ENCODE measurements at regions not wholly inside any gene's neighbourhood (a gene's known extent, or its start where the extent isn't known, plus 50 kb on each side); places are given as distances from the start of the nearest gene placed in this dataset.

DNA sequence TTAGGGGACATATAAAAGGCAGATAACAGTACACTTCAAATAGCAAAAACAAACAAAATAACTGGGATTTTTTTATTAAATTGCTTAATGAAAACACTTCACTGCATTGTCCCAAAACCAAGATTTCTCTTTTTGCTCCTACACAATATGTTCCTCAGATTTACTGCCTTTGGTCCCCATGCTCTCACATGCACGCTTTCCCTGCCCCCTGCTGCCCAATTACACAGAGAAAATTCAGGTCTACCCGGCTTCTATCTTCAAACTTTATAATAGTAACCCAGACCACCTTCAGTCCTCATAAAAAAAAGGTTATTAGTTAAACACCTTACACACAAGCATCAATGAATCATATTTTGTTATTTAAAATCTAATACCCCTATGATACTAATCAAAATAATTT, 673.8 kb upstream of the HS3ST5 start:
- H3K4me2 ChIP-seq (ENCODE audit: control insufficient read depth, insufficient read depth) = no peak overlapping the region
- no peak for DNase-seq (ENCODE audit: low read depth, low spot score)
- no peak overlapping the region for H3K4me3 ChIP-seq
- H3K36me3 ChIP-seq (ENCODE audit: control insufficient read depth in 2 of 2, insufficient read depth in 2 of 2, low read length in 1 of 2) = no peaks in the 10 kb centered on the region
- no peak overlapping the region for H2AFZ ChIP-seq (ENCODE audit: control insufficient read depth, low read depth, low read length)
- H3K27me3 ChIP-seq (replicated peaks in 1 of 2; ENCODE audit: control insufficient read depth in 2 of 2, insufficient read depth in 2 of 2, low read length in 1 of 2) = no peaks in the 10 kb centered on the region
- no peaks in the 10 kb centered on the region for H3K4me1 ChIP-seq (ENCODE audit: control insufficient read depth, insufficient read depth, low read length)
- H3K9ac ChIP-seq (ENCODE audit: control insufficient read depth, insufficient read depth, low read length) = no peak overlapping the region
- ChIA-PET SMC1A (ENCODE audit: uncharacterized antibody, unreplicated experiment) (no interaction called here), CTCF (no interaction called here), POLR2A (no interaction called here), RAD21 (ENCODE audit: unreplicated experiment) (no interaction called here)
- TF ChIP-seq SMC3 (IDR thresholded peaks at IDR 0.05; ENCODE audit: borderline replicate concordance, low read length) = peak; percentile 7; the same call in 1 of the 2 replicates
- TF ChIP-seq, protein P1, sequence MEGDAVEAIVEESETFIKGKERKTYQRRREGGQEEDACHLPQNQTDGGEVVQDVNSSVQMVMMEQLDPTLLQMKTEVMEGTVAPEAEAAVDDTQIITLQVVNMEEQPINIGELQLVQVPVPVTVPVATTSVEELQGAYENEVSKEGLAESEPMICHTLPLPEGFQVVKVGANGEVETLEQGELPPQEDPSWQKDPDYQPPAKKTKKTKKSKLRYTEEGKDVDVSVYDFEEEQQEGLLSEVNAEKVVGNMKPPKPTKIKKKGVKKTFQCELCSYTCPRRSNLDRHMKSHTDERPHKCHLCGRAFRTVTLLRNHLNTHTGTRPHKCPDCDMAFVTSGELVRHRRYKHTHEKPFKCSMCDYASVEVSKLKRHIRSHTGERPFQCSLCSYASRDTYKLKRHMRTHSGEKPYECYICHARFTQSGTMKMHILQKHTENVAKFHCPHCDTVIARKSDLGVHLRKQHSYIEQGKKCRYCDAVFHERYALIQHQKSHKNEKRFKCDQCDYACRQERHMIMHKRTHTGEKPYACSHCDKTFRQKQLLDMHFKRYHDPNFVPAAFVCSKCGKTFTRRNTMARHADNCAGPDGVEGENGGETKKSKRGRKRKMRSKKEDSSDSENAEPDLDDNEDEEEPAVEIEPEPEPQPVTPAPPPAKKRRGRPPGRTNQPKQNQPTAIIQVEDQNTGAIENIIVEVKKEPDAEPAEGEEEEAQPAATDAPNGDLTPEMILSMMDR (IDR thresholded peaks at IDR 0.05 in 2 of 3, conservative IDR thresholded peaks at IDR 0.05 in 1 of 3; ENCODE audit: control insufficient read depth in 2 of 3, extremely low read depth in 1 of 3, insufficient read depth in 1 of 3, low read depth in 3 of 3, low read length in 3 of 3) = peak in 1 of 3 experiments; percentile 26; a peak in 1 of 6 replicates
- TF ChIP-seq, protein P2, sequence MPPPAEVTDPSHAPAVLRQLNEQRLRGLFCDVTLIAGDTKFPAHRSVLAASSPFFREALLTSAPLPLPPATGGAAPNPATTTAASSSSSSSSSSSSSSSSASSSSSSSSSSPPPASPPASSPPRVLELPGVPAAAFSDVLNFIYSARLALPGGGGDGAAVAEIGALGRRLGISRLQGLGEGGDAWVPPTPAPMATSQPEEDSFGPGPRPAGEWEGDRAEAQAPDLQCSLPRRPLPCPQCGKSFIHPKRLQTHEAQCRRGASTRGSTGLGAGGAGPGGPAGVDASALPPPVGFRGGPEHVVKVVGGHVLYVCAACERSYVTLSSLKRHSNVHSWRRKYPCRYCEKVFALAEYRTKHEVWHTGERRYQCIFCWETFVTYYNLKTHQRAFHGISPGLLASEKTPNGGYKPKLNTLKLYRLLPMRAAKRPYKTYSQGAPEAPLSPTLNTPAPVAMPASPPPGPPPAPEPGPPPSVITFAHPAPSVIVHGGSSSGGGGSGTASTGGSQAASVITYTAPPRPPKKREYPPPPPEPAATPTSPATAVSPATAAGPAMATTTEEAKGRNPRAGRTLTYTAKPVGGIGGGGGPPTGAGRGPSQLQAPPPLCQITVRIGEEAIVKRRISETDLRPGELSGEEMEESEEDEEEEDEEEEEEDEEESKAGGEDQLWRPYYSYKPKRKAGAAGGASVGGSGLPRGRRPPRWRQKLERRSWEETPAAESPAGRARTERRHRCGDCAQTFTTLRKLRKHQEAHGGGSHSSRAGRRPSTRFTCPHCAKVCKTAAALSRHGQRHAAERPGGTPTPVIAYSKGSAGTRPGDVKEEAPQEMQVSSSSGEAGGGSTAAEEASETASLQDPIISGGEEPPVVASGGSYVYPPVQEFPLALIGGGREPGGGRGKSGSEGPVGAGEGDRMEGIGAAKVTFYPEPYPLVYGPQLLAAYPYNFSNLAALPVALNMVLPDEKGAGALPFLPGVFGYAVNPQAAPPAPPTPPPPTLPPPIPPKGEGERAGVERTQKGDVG (CRISPR knock-in tag; IDR thresholded peaks at IDR 0.05) = no peak
- peak; percentile 45; the same call in 1 of the 2 replicates for TF ChIP-seq RAD21 (IDR thresholded peaks at IDR 0.05; ENCODE audit: insufficient read depth, low read depth, low read length)
- no peak for TF ChIP-seq POLR2AphosphoS5 (IDR thresholded peaks at IDR 0.05; ENCODE audit: low read length)
- TF ChIP-seq, protein P3, sequence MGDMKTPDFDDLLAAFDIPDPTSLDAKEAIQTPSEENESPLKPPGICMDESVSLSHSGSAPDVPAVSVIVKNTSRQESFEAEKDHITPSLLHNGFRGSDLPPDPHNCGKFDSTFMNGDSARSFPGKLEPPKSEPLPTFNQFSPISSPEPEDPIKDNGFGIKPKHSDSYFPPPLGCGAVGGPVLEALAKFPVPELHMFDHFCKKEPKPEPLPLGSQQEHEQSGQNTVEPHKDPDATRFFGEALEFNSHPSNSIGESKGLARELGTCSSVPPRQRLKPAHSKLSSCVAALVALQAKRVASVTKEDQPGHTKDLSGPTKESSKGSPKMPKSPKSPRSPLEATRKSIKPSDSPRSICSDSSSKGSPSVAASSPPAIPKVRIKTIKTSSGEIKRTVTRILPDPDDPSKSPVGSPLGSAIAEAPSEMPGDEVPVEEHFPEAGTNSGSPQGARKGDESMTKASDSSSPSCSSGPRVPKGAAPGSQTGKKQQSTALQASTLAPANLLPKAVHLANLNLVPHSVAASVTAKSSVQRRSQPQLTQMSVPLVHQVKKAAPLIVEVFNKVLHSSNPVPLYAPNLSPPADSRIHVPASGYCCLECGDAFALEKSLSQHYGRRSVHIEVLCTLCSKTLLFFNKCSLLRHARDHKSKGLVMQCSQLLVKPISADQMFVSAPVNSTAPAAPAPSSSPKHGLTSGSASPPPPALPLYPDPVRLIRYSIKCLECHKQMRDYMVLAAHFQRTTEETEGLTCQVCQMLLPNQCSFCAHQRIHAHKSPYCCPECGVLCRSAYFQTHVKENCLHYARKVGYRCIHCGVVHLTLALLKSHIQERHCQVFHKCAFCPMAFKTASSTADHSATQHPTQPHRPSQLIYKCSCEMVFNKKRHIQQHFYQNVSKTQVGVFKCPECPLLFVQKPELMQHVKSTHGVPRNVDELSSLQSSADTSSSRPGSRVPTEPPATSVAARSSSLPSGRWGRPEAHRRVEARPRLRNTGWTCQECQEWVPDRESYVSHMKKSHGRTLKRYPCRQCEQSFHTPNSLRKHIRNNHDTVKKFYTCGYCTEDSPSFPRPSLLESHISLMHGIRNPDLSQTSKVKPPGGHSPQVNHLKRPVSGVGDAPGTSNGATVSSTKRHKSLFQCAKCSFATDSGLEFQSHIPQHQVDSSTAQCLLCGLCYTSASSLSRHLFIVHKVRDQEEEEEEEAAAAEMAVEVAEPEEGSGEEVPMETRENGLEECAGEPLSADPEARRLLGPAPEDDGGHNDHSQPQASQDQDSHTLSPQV (IDR thresholded peaks at IDR 0.05) = no peak
- no peaks in the 10 kb centered on the region for H3K79me2 ChIP-seq (ENCODE audit: control insufficient read depth, insufficient read depth, low read length)
- ATAC-seq = no peak
- no peak overlapping the region for H3K27ac ChIP-seq (ENCODE audit: control insufficient read depth, insufficient read depth)
- in situ Hi-C loops (cut with MboI) = no loop called here
- WGBS (ENCODE audit: insufficient coverage, insufficient replicate concordance, low lambda C conversion rate, missing lambda C conversion rate) = 0% methylated on average over 2 of the region's 2 CpGs
- H3K9me3 ChIP-seq (replicated peaks; ENCODE audit: control insufficient read depth, insufficient read depth, low read length) = no peaks in the 10 kb centered on the region
- H4K20me1 ChIP-seq (ENCODE audit: control insufficient read depth, insufficient read depth) = no peaks in the 10 kb centered on the region
- BruUV-seq (replicated peaks) = no TSS peak
- intact Hi-C loops (cut with micrococcal nuclease; ENCODE audit: unreplicated experiment) = no loop called here
- FAIRE-seq = no peak
